ENCODE measurements at regions not wholly inside any gene's neighbourhood (a gene's known extent, or its start where the extent isn't known, plus 50 kb on each side); places are given as distances from the start of the nearest gene placed in this dataset.

- Histone ChIP-seq H4K8ac (replicated peaks; ENCODE audit: insufficient read length, low read depth, low read length) (no peak overlapping the region), H3K23me2 (ENCODE audit: insufficient read length, low read depth, low read length, poor library complexity, severe bottlenecking) (no peaks in the 10 kb centered on the region), H3K18ac (ENCODE audit: insufficient read length, low read depth, low read length) (no peak overlapping the region), H2BK15ac (ENCODE audit: low read depth, low read length) (no peak overlapping the region), H2AK5ac (ENCODE audit: insufficient read length, low read length) (no peak overlapping the region), H3K9me3 (ENCODE audit: control insufficient read depth, low read depth, low read length) (no peaks in the 10 kb centered on the region), H3K14ac (ENCODE audit: insufficient read depth, low read length) (no peak overlapping the region), H3K9ac (ENCODE audit: extremely low read depth, insufficient read length, low read length) (no peak overlapping the region), H3K56ac (ENCODE audit: insufficient read length, low read depth, low read length) (no peak overlapping the region), H3K23ac (ENCODE audit: insufficient read length, low read depth, low read length) (no peak overlapping the region), H2BK5ac (ENCODE audit: insufficient read length, low read length) (no peak overlapping the region), H4K20me1 (ENCODE audit: control insufficient read depth, insufficient read depth, insufficient read length) (no peaks in the 10 kb centered on the region), H3T11ph (ENCODE audit: low read length) (no peak overlapping the region), H3K79me1 (ENCODE audit: insufficient read depth, low read depth, low read length, poor library complexity, severe bottlenecking) (no peaks in the 10 kb centered on the region), H4K91ac (ENCODE audit: insufficient read length, low read depth, low read length) (no peak overlapping the region), H3K4me1 (ENCODE audit: insufficient read depth, low read length) (no peaks in the 10 kb centered on the region), H2BK20ac (ENCODE audit: low read depth, low read length, poor library complexity, severe bottlenecking) (no peak overlapping the region), H2BK12ac (ENCODE audit: insufficient read length, low read depth, low read length) (no peak overlapping the region), H3K79me2 (ENCODE audit: insufficient read depth, low read length) (no peaks in the 10 kb centered on the region), H4K5ac (ENCODE audit: insufficient read length, low read depth, low read length) (no peak overlapping the region), H3K4ac (ENCODE audit: low read depth, low read length) (no peak overlapping the region), H3K4me2 (ENCODE audit: insufficient read depth, insufficient read length, low read length) (no peak overlapping the region), H3K27ac (ENCODE audit: insufficient read length, low read depth, low read length) (no peak overlapping the region), H3K27me3 (ENCODE audit: insufficient read depth, low read length) (no peaks in the 10 kb centered on the region), H2AFZ (ENCODE audit: low read length) (no peak overlapping the region), H2BK120ac (ENCODE audit: low read depth, low read length, poor library complexity, severe bottlenecking) (no peak overlapping the region)
- DNase-seq = no peak
- no peak overlapping the region for H3K27ac Mint-ChIP-seq
- TF ChIP-seq CTCF (conservative IDR thresholded peaks at IDR 0.05) = no peak
- H3K27me3 Mint-ChIP-seq (ENCODE audit: low read depth) = no peaks in the 10 kb centered on the region
- no CpG with 5 or more reads among the region's 2 CpGs for WGBS (ENCODE audit: extremely low coverage, insufficient read length, low lambda C conversion rate)
- no peaks in the 10 kb centered on the region for H3K4me1 Mint-ChIP-seq
- no peak overlapping the region for H3K4me3 Mint-ChIP-seq
- peaks cover 3 to 5% of the 10 kb centered on the region in 2 experiments; a peak in 3 of 5 replicates for H3K9me3 Mint-ChIP-seq
- H3K36me3 Mint-ChIP-seq (ENCODE audit: insufficient read depth in 1 of 3, low read depth in 3 of 3) = peaks cover 0 to 4% (median 0%) of the 10 kb centered on the region in 3 experiments; a peak in 4 of 7 replicates
These were observed 117.4 kb downstream of the CDCA7 start for GRCh38 chr2:173472112-173472511.
